Gastrocnemius medialis (tissue), 4 donors: ENCODE measurements at regions not wholly inside any gene's neighbourhood (a gene's known extent, or its start where the extent isn't known, plus 50 kb on each side); places are given as distances from the start of the nearest gene placed in this dataset.

Experiments used
- ATAC-seq, 2 donors: fragments of 150-250 bp; one replicate each; pipeline ENCODE4 v1.9.1; 2016
- DNase-seq, 2 donors: peaks; one replicate each; pipeline ENCODE4 v3.0.0-alpha.2; 2019
- H3K27ac ChIP-seq, 4 donors: fragments of 200-600 bp; sonication (generic); 1 replicate in 1 of 4; 2 replicates in 3 of 4; pipeline ENCODE4 v1.5.1; 2016 to 2018; ENCODE audit warnings: mild to moderate bottlenecking in 2 of 4, moderate library complexity in 1 of 4
- H3K27me3 ChIP-seq, 3 donors: fragments of 200-600 bp; sonication (generic) in 2 of 3; 1 replicate in 1 of 3; 2 replicates in 2 of 3; pipeline versions ENCODE4 v1.5.1 to v1.6.0; 2016 to 2019; ENCODE audit warnings: mild to moderate bottlenecking in 1 of 3, moderate library complexity in 1 of 3
- H3K36me3 ChIP-seq, 2 donors: fragments of 200-600 bp; sonication (generic) in 1 of 2; one replicate each; pipeline ENCODE4 v1.5.1; 2017 to 2018
- H3K4me1 ChIP-seq, 2 donors: fragments of 200-600 bp; sonication (generic) in 1 of 2; one replicate each; pipeline ENCODE4 v1.5.1; 2016 to 2017; ENCODE audit warnings: mild to moderate bottlenecking in 2 of 2
- H3K4me3 ChIP-seq, 4 donors: fragments of 200-600 bp; sonication (generic) in 3 of 4; 1 replicate in 1 of 4; 2 replicates in 3 of 4; pipeline ENCODE4 v1.5.1; 2016 to 2019; ENCODE audit warnings: mild to moderate bottlenecking in 2 of 4
- H3K9me3 ChIP-seq, 3 donors: fragments of 200-600 bp; sonication (generic) in 2 of 3; 1 replicate in 1 of 3; 2 replicates in 2 of 3; pipeline ENCODE4 v1.5.1; 2016 to 2019
- CTCF ChIP-seq, 5 experiments: fragments of 450-650 bp in 3 of 5; fragments of 200-600 bp in 2 of 5; sonication (generic) in 2 of 5; IDR thresholded peaks in 4 of 5; conservative IDR thresholded peaks in 1 of 5; 1 replicate in 4 of 5; 2 replicates in 1 of 5; pipeline ENCODE4 v1.5.1; 2016 to 2019; ENCODE audit warnings: antibody characterized with exemption in 5 of 5, mild to moderate bottlenecking in 3 of 5, moderate library complexity in 3 of 5
- POLR2A ChIP-seq, 2 donors: fragments of 450-650 bp; IDR thresholded peaks; one replicate each; pipeline ENCODE4 v1.6.1; 2017; ENCODE audit warnings: antibody characterized with exemption in 2 of 2, mild to moderate bottlenecking in 2 of 2, moderate library complexity in 2 of 2
- in situ Hi-C, 4 donors: fragments of 200-750 bp; cut with MboI; loops; one replicate each; pipeline versions ENCODE4 v1.15.0 to v1.8.0; 2017; ENCODE audit warnings: low sequenced_read_pairs in 4 of 4
- intact Hi-C: fragments of 100-400 bp; cut with DNase I; formaldehyde crosslinking; loops from one replicate; pipeline ENCODE4 v1.15.1; 2023; ENCODE audit warnings: low total_unique reads

- DNase-seq (no peak), ATAC-seq (peak; percentile 56 to 60)
- intact Hi-C loops (no loop called here), in situ Hi-C loops (no loop called here)
- no peak for TF ChIP-seq CTCF (IDR thresholded peaks at IDR 0.05 in 4 of 5, conservative IDR thresholded peaks at IDR 0.05 in 1 of 5)
- Histone ChIP-seq H3K9me3 (no peaks in the 10 kb centered on the region), H3K27ac (no peak overlapping the region), H3K27me3 (peaks cover 0 to 3% (median 0%) of the 10 kb centered on the region in 3 donors), H3K4me3 (no peak overlapping the region), H3K4me1 (no peaks in the 10 kb centered on the region), H3K36me3 (no peaks in the 10 kb centered on the region)
Measured at GRCh38 chrX:38891641-38892413, 90.6 kb downstream of the MID1IP1 start.

GRCh38 chrX:38893441-38893840, 92.2 kb downstream of the MID1IP1 start:
- ATAC-seq, result no peak
- no peak for DNase-seq
- H3K27me3 ChIP-seq, result peaks cover 0 to under 1% (median 0%) of the 10 kb centered on the region in 3 donors
- in situ Hi-C loops (no loop called here), intact Hi-C loops (no loop called here)
- no peaks in the 10 kb centered on the region for H3K4me1 ChIP-seq
- no peaks in the 10 kb centered on the region for H3K9me3 ChIP-seq
- no peak overlapping the region for H3K4me3 ChIP-seq
- H3K27ac ChIP-seq, result peak overlapping the region in 2 of 4 donors; percentile 22 to 53
- TF ChIP-seq POLR2A (IDR thresholded peaks at IDR 0.05) (no peak), CTCF (IDR thresholded peaks at IDR 0.05 in 4 of 5, conservative IDR thresholded peaks at IDR 0.05 in 1 of 5) (no peak)
- H3K36me3 ChIP-seq, result no peaks in the 10 kb centered on the region

- Histone ChIP-seq H3K4me1 (no peaks in the 10 kb centered on the region), H3K9me3 (no peaks in the 10 kb centered on the region), H3K27me3 (no peaks in the 10 kb centered on the region), H3K36me3 (no peaks in the 10 kb centered on the region), H3K4me3 (no peak overlapping the region), H3K27ac (no peak overlapping the region)
- no peak for TF ChIP-seq POLR2A (IDR thresholded peaks at IDR 0.05)
- no peak for TF ChIP-seq CTCF (IDR thresholded peaks at IDR 0.05 in 4 of 5, conservative IDR thresholded peaks at IDR 0.05 in 1 of 5)
- no peak for ATAC-seq
- no peak for DNase-seq
- intact Hi-C loops, result no loop called here
- in situ Hi-C loops, result no loop called here
Measured at GRCh38 chrX:38895775-38896174, 94.5 kb downstream of the MID1IP1 start.

GRCh38 chrX:38896724-38897298, 95.6 kb downstream of the MID1IP1 start:
- Histone ChIP-seq H3K9me3 (no peaks in the 10 kb centered on the region), H3K36me3 (no peaks in the 10 kb centered on the region), H3K4me3 (no peak overlapping the region), H3K27ac (no peak overlapping the region), H3K27me3 (no peaks in the 10 kb centered on the region), H3K4me1 (no peaks in the 10 kb centered on the region)
- TF ChIP-seq CTCF (IDR thresholded peaks at IDR 0.05 in 4 of 5, conservative IDR thresholded peaks at IDR 0.05 in 1 of 5) (no peak), POLR2A (IDR thresholded peaks at IDR 0.05) (no peak)
- ATAC-seq (no peak), DNase-seq (no peak)
- intact Hi-C loops, result no loop called here
- in situ Hi-C loops, result no loop called here
